ENCODE measurements at regions not wholly inside any gene's neighbourhood (a gene's known extent, or its start where the extent isn't known, plus 50 kb on each side); places are given as distances from the start of the nearest gene placed in this dataset.
A peak's percentile ranks its signal among the peaks of the same experiment; 100 is the strongest.

GRCh38 chr2:111221701-111222100 lies 101.0 kb downstream of the BCL2L11 start:
- CTCF ChIA-PET, result no interaction called here
- no peak overlapping the region for H2AFZ ChIP-seq (replicated peaks; ENCODE audit: low read length, poor library complexity)
- no peaks in the 10 kb centered on the region for H3K27me3 ChIP-seq (ENCODE audit: control insufficient read depth, insufficient read depth, low read length)
- dilution Hi-C loops (cut with HindIII; ENCODE audit: low sequenced_read_pairs, unreplicated experiment), result no loop called here
- no peak overlapping the region for H4K5ac ChIP-seq (ENCODE audit: low read depth, low read length)
- BruUV-seq (replicated peaks), result no TSS peak
- in situ Hi-C loops (cut with MboI; ENCODE audit: low sequenced_read_pairs), result no loop called here
- peaks cover 6% of the 10 kb centered on the region; the same call in 1 of the 2 replicates for H3K36me3 ChIP-seq (ENCODE audit: control insufficient read depth, insufficient read depth, low read length)
- peaks cover 8 to 18% of the 10 kb centered on the region in 2 experiments; a peak in 3 of 4 replicates for H3K79me1 ChIP-seq (ENCODE audit: low read depth in 1 of 2, low read length in 2 of 2)
- H3K4me1 ChIP-seq (ENCODE audit: control insufficient read depth, insufficient read depth, low read length), result no peaks in the 10 kb centered on the region
- H3K9ac ChIP-seq (ENCODE audit: low read depth, low read length), result no peak overlapping the region
- H3K56ac ChIP-seq (ENCODE audit: extremely low read depth, insufficient read depth, low read length), result no peak overlapping the region
- ATAC-seq (ENCODE audit: low read depth), result no peak
- no peak for TF ChIP-seq MAFK (IDR thresholded peaks at IDR 0.05; ENCODE audit: low read depth, low read length)
- no peak for TF ChIP-seq USF2 (IDR thresholded peaks at IDR 0.05; ENCODE audit: low read depth, low read length)
- H3K4me2 ChIP-seq (ENCODE audit: low read depth, low read length), result no peak overlapping the region
- H2BK20ac ChIP-seq (ENCODE audit: low read depth, low read length), result no peak overlapping the region
- H2BK5ac ChIP-seq (ENCODE audit: low read depth, low read length, poor library complexity, severe bottlenecking), result no peak overlapping the region
- H4K20me1 ChIP-seq (ENCODE audit: insufficient read depth, low read length), result peaks cover 4% of the 10 kb centered on the region; the same call in 1 of the 2 replicates
- no peak overlapping the region for H2AK5ac ChIP-seq (ENCODE audit: low read depth, low read length)
- peaks cover 7% of the 10 kb centered on the region; the same call in 1 of the 2 replicates for H3K9me1 ChIP-seq (ENCODE audit: insufficient read depth, low read length)
- intact Hi-C loops (cut with micrococcal nuclease), result no loop called here
- no peak overlapping the region for H2BK120ac ChIP-seq (ENCODE audit: low read depth, low read length)
- H2BK15ac ChIP-seq (ENCODE audit: low read depth, low read length), result no peak overlapping the region
- no peak overlapping the region for H3K23ac ChIP-seq (ENCODE audit: low read depth, low read length)
- H3K4ac ChIP-seq (ENCODE audit: low read depth, low read length), result no peak overlapping the region
- H4K8ac ChIP-seq (ENCODE audit: low read depth in 2 of 2, low read length in 2 of 2), result no peak overlapping the region
- H3K18ac ChIP-seq (ENCODE audit: low read depth, low read length), result no peak overlapping the region
- no peak overlapping the region for H3K4me3 ChIP-seq (ENCODE audit: insufficient read depth, low read depth, low read length)
- H3K27ac ChIP-seq (ENCODE audit: insufficient read depth, low read length), result no peak overlapping the region
- H4K91ac ChIP-seq (ENCODE audit: insufficient read depth, low read depth, low read length), result no peak overlapping the region
- H3K9me3 ChIP-seq (ENCODE audit: control insufficient read depth, insufficient read depth, low read length), result peaks cover 2% of the 10 kb centered on the region; the same call in 1 of the 2 replicates
- POLR2A ChIA-PET (ENCODE audit: unreplicated experiment), result no interaction called here
- no peak for DNase-seq
- H3K14ac ChIP-seq (replicated peaks; ENCODE audit: low read depth, low read length), result no peak overlapping the region
- WGBS, 2 experiments (ENCODE audit: extremely low coverage in 2 of 2, insufficient read length in 1 of 2), result 95% methylated on average over 2 of the region's 3 CpGs; no CpG with 5 or more reads in 1 of the 2 experiments
- peak overlapping the region; percentile 35 for H2AK9ac ChIP-seq (replicated peaks; ENCODE audit: low read depth, low read length, poor library complexity)
